Uterus (tissue), 3 donors: ENCODE measurements at regions not wholly inside any gene's neighbourhood (a gene's known extent, or its start where the extent isn't known, plus 50 kb on each side); places are given as distances from the start of the nearest gene placed in this dataset.

ENCODE experiments used
- DNase-seq, 2 donors: peaks; one replicate each; pipeline ENCODE4 v3.0.0-alpha.2; 2019 to 2020
- H3K27ac ChIP-seq, 2 donors: fragments of 200-600 bp; sonication (generic); 1 replicate in 1 of 2; 2 replicates in 1 of 2; pipeline ENCODE4 v1.5.1; 2016 to 2018
- H3K27me3 ChIP-seq, 2 donors: fragments of 200-600 bp; sonication (generic); one replicate each; pipeline ENCODE4 v1.5.1; 2018 to 2019; ENCODE audit warnings: control low read depth in 1 of 2
- H3K36me3 ChIP-seq, 2 donors: fragments of 200-600 bp; sonication (generic); one replicate each; pipeline ENCODE4 v1.5.1; 2019; ENCODE audit warnings: control low read depth in 1 of 2
- H3K4me1 ChIP-seq, 2 donors: fragments of 200-600 bp; sonication (generic); one replicate each; pipeline ENCODE4 v1.5.1; 2018 to 2019; ENCODE audit warnings: control low read depth in 1 of 2
- H3K4me3 ChIP-seq, 2 donors: fragments of 200-600 bp; sonication (generic); 1 replicate in 1 of 2; 2 replicates in 1 of 2; pipeline ENCODE4 v1.5.1; 2018 to 2019; ENCODE audit warnings: mild to moderate bottlenecking in 1 of 2
- H3K9me3 ChIP-seq, 2 donors: fragments of 200-600 bp; sonication (generic); one replicate each; pipeline ENCODE4 v1.5.1; 2019; ENCODE audit warnings: control low read depth in 1 of 2
- POLR2A ChIP-seq, 2 donors: fragments of 450-650 bp; IDR thresholded peaks; one replicate each; pipeline ENCODE4 v1.6.1; 2016; ENCODE audit warnings: antibody characterized with exemption in 2 of 2, mild to moderate bottlenecking in 1 of 2, moderate library complexity in 1 of 2
- intact Hi-C: fragments of 100-400 bp; cut with DNase I; formaldehyde crosslinking; loops from one replicate; pipeline ENCODE4 v1.15.1; 2023; ENCODE audit warnings: low total_unique reads
- TF ChIP-seq, protein P1 (sequence below), 4 experiments: fragments of 200-600 bp in 2 of 4; fragments of 450-650 bp in 2 of 4; sonication (generic) in 2 of 4; IDR thresholded peaks; one replicate each; pipeline ENCODE4 v1.5.1; 2016 to 2019; ENCODE audit warnings: antibody characterized with exemption in 4 of 4, mild to moderate bottlenecking in 2 of 4, moderate library complexity in 1 of 4
- donor health status: DM: yes; HTN: yes; CAD: no.

DNA sequence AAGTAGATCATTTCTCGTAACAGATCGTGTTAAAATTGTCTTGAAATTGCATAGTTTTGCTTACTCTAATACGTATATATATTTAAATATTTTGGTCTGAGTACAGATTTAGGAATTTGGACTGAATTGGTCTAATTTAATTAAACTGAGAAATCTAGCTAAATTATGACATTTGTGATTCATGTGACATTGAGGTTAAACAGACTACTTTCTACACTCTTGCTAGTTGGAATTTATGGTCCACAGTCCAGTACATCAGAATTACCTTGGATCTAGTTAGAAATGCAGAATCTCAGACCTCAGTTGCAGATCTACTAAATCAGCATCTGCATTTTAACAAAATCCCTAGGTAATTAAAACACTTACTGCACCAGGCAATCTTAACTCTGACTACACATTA lies 609.7 kb upstream of the GOLIM4 start:
- intact Hi-C loops = no loop called here
- TF ChIP-seq, protein P1, sequence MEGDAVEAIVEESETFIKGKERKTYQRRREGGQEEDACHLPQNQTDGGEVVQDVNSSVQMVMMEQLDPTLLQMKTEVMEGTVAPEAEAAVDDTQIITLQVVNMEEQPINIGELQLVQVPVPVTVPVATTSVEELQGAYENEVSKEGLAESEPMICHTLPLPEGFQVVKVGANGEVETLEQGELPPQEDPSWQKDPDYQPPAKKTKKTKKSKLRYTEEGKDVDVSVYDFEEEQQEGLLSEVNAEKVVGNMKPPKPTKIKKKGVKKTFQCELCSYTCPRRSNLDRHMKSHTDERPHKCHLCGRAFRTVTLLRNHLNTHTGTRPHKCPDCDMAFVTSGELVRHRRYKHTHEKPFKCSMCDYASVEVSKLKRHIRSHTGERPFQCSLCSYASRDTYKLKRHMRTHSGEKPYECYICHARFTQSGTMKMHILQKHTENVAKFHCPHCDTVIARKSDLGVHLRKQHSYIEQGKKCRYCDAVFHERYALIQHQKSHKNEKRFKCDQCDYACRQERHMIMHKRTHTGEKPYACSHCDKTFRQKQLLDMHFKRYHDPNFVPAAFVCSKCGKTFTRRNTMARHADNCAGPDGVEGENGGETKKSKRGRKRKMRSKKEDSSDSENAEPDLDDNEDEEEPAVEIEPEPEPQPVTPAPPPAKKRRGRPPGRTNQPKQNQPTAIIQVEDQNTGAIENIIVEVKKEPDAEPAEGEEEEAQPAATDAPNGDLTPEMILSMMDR (IDR thresholded peaks at IDR 0.05) = no peak
- no peaks in the 10 kb centered on the region for H3K4me1 ChIP-seq
- no peak overlapping the region for H3K4me3 ChIP-seq
- DNase-seq = no peak
- H3K36me3 ChIP-seq = no peaks in the 10 kb centered on the region
- H3K9me3 ChIP-seq = no peaks in the 10 kb centered on the region
- H3K27ac ChIP-seq = no peak overlapping the region
- H3K27me3 ChIP-seq = no peaks in the 10 kb centered on the region

- Histone ChIP-seq H3K27ac (no peak overlapping the region), H3K36me3 (no peaks in the 10 kb centered on the region), H3K4me3 (no peak overlapping the region), H3K9me3 (no peaks in the 10 kb centered on the region), H3K27me3 (no peaks in the 10 kb centered on the region), H3K4me1 (no peaks in the 10 kb centered on the region)
- intact Hi-C loops = no loop called here
- TF ChIP-seq POLR2A (IDR thresholded peaks at IDR 0.05) = no peak
- TF ChIP-seq, protein P1 (IDR thresholded peaks at IDR 0.05) = no peak
- DNase-seq = no peak
These were observed 600.3 kb upstream of the GOLIM4 start for GRCh38 chr3:168696051-168696450.

GRCh38 chr3:168693870-168694269 lies 598.1 kb upstream of the GOLIM4 start:
- intact Hi-C loops = no loop called here
- Histone ChIP-seq H3K4me3 (no peak overlapping the region), H3K27me3 (no peaks in the 10 kb centered on the region), H3K36me3 (no peaks in the 10 kb centered on the region), H3K4me1 (no peaks in the 10 kb centered on the region), H3K27ac (no peak overlapping the region), H3K9me3 (no peaks in the 10 kb centered on the region)
- TF ChIP-seq POLR2A (IDR thresholded peaks at IDR 0.05) = no peak
- TF ChIP-seq, protein P1 (IDR thresholded peaks at IDR 0.05) = no peak
- no peak for DNase-seq

- Histone ChIP-seq H3K27me3 (no peaks in the 10 kb centered on the region), H3K27ac (no peak overlapping the region), H3K4me3 (no peak overlapping the region), H3K9me3 (no peaks in the 10 kb centered on the region), H3K4me1 (no peaks in the 10 kb centered on the region), H3K36me3 (no peaks in the 10 kb centered on the region)
- intact Hi-C loops = no loop called here
- DNase-seq = no peak
- no peak for TF ChIP-seq POLR2A (IDR thresholded peaks at IDR 0.05)
- TF ChIP-seq, protein P1 (IDR thresholded peaks at IDR 0.05) = no peak
These were observed 592.5 kb upstream of the GOLIM4 start for GRCh38 chr3:168688267-168688666.

- no peak for DNase-seq
- no peak overlapping the region for H3K4me3 ChIP-seq
- H3K36me3 ChIP-seq = no peaks in the 10 kb centered on the region
- intact Hi-C loops = no loop called here
- H3K4me1 ChIP-seq = no peaks in the 10 kb centered on the region
- H3K27ac ChIP-seq = no peak overlapping the region
- H3K9me3 ChIP-seq = no peaks in the 10 kb centered on the region
- TF ChIP-seq, protein P1 (IDR thresholded peaks at IDR 0.05) = no peak
- TF ChIP-seq POLR2A (IDR thresholded peaks at IDR 0.05) = no peak
- no peaks in the 10 kb centered on the region for H3K27me3 ChIP-seq
These were observed 588.8 kb upstream of the GOLIM4 start for GRCh38 chr3:168684519-168684918.
